ENCODE measurements at regions not wholly inside any gene's neighbourhood (a gene's known extent, or its start where the extent isn't known, plus 50 kb on each side); places are given as distances from the start of the nearest gene placed in this dataset.
A peak's percentile ranks its signal among the peaks of the same experiment; 100 is the strongest.

DNA sequence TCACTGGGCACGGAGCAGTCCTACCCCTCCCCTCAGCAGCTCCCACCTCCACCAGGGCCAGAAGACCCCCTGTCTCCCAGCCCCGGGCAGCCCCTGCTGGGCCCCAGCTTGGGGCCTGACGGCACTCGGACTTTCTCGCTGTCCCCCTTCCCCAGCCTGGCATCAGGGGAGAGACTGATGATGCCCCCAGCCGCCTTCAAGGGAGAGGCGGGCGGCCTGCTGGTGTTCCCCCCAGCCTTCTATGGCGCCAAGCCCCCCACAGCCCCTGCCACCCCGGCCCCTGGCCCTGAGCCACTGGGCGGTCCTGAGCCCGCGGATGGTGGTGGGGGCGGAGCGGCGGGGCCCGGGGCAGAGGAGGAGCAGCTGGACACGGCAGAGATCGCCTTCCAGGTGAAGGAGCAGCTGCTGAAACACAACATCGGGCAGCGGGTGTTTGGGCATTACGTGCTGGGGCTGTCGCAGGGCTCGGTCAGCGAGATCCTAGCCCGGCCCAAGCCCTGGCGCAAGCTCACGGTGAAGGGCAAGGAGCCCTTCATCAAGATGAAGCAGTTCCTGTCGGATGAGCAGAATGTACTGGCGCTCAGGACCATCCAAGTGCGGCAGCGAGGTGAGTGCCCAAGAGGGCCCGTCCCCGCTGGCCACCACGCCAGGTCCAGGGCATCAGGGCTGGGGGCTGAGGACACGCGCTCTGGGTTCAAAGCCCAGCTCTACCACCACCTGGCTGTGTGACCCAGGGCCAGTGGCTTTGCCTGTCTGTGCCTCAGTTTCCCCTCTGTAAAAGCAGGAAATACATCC lies 58.6 kb downstream of the PHETA1 start:
- Mint-ChIP-seq H3K4me3 (no peak overlapping the region), H3K9me3 (peaks cover 5% of the 10 kb centered on the region)

GRCh38 chr12:111309584-111309983 lies 59.3 kb downstream of the PHETA1 start:
- H3K27me3 Mint-ChIP-seq, result peaks cover 7 to 13% of the 10 kb centered on the region in 2 donors
- peaks cover 4 to 5% of the 10 kb centered on the region in 2 donors for H3K4me1 Mint-ChIP-seq (ENCODE audit: low read depth in 2 of 2)
- no peak overlapping the region for H3K27ac Mint-ChIP-seq
- peaks cover 14% of the 10 kb centered on the region for H3K36me3 Mint-ChIP-seq
- H3K4me3 Mint-ChIP-seq, result no peak overlapping the region
- ATAC-seq (no peak), DNase-seq (ENCODE audit: low spot score) (no peak)
- peaks cover 10% of the 10 kb centered on the region for H3K9me3 Mint-ChIP-seq

More for the DNA sequence above, 58.6 kb downstream of the PHETA1 start:
- Mint-ChIP-seq H3K36me3 (peaks cover 7% of the 10 kb centered on the region), H3K27me3 (peaks cover 7 to 13% of the 10 kb centered on the region in 2 donors), H3K27ac (no peak overlapping the region), H3K4me1 (ENCODE audit: low read depth in 2 of 2) (peaks cover 4 to 5% of the 10 kb centered on the region in 2 donors)
- DNase-seq (ENCODE audit: low spot score) (no peak), ATAC-seq (peak in 1 of 2 donors; percentile 18)

GRCh38 chr12:111308473-111308872 lies 60.4 kb downstream of the PHETA1 start:
- Mint-ChIP-seq H3K36me3 (peaks cover 19% of the 10 kb centered on the region), H3K27ac (no peak overlapping the region), H3K9me3 (peaks cover 10% of the 10 kb centered on the region), H3K4me1 (ENCODE audit: low read depth in 2 of 2) (peaks cover 0 to 5% of the 10 kb centered on the region in 2 donors), H3K27me3 (peaks cover 4 to 13% of the 10 kb centered on the region in 2 donors), H3K4me3 (no peak overlapping the region)
- ATAC-seq (peak in 1 of 2 donors; percentile 7), DNase-seq (ENCODE audit: low spot score) (no peak)

DNA sequence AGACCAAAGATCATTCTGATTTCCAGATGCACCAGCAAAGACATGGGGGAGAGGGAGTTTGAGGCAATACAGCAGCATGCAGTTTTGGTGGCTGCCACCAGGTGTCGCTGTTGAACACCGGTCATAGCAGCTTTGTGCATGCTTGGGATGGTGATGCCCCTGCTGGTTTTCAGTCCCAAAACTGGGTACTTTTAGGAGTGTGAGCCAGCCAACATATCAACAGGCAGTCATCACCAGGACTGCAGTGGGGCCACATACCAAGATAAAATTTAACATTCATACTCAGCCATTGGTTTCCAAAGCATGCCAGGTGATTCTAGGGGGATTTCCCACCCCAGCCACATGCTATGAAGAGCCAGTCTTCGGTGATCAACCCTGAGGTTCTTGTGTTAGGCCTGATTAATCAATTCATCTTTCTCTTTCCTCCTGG lies 64.2 kb downstream of the PHETA1 start:
- Mint-ChIP-seq H3K36me3 (peaks cover 19% of the 10 kb centered on the region), H3K4me3 (no peak overlapping the region), H3K27ac (no peak overlapping the region), H3K9me3 (peaks cover 10% of the 10 kb centered on the region), H3K27me3 (peaks cover 2 to 10% of the 10 kb centered on the region in 2 donors), H3K4me1 (ENCODE audit: low read depth in 2 of 2) (peaks cover 0 to 3% of the 10 kb centered on the region in 2 donors)
- ATAC-seq (no peak), DNase-seq (ENCODE audit: low spot score) (no peak)

DNA sequence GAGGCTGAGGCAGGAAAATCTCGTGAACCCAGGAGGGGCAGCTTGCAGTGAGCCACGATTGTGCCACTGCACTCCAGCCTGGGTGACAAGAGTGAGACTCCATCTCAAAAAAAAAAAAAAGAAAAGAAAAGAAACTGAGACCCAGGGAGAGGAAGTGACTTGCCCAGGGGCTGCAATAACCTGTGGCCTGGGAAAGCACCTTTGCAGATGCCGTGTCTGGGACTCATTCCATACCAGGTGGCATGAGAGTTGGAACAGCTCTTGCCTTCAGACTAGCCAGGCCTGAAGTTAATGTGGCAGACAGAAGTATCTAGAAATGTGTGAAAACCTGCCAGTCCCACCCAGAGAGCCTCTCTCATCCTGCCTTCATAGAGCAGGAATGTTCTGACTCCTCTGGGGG lies 65.4 kb downstream of the PHETA1 start:
- H3K27me3 Mint-ChIP-seq, result peaks cover 0 to 5% of the 10 kb centered on the region in 2 donors
- peaks cover 19% of the 10 kb centered on the region for H3K36me3 Mint-ChIP-seq
- peaks cover 10% of the 10 kb centered on the region for H3K9me3 Mint-ChIP-seq
- ATAC-seq, result no peak
- no peak for DNase-seq (ENCODE audit: low spot score)
- H3K4me1 Mint-ChIP-seq (ENCODE audit: low read depth in 2 of 2), result no peaks in the 10 kb centered on the region
- H3K4me3 Mint-ChIP-seq, result no peak overlapping the region
- no peak overlapping the region for H3K27ac Mint-ChIP-seq

GRCh38 chr12:111298582-111299436 lies 70.1 kb downstream of the PHETA1 start:
- Mint-ChIP-seq H3K27ac (no peak overlapping the region), H3K9me3 (no peaks in the 10 kb centered on the region), H3K27me3 (peaks cover 0 to 2% of the 10 kb centered on the region in 2 donors), H3K4me3 (no peak overlapping the region), H3K36me3 (no peaks in the 10 kb centered on the region), H3K4me1 (ENCODE audit: low read depth in 2 of 2) (peaks cover 0 to 3% of the 10 kb centered on the region in 2 donors)
- ATAC-seq (peak in 1 of 2 donors; percentile 18), DNase-seq (ENCODE audit: low spot score) (no peak)

DNA sequence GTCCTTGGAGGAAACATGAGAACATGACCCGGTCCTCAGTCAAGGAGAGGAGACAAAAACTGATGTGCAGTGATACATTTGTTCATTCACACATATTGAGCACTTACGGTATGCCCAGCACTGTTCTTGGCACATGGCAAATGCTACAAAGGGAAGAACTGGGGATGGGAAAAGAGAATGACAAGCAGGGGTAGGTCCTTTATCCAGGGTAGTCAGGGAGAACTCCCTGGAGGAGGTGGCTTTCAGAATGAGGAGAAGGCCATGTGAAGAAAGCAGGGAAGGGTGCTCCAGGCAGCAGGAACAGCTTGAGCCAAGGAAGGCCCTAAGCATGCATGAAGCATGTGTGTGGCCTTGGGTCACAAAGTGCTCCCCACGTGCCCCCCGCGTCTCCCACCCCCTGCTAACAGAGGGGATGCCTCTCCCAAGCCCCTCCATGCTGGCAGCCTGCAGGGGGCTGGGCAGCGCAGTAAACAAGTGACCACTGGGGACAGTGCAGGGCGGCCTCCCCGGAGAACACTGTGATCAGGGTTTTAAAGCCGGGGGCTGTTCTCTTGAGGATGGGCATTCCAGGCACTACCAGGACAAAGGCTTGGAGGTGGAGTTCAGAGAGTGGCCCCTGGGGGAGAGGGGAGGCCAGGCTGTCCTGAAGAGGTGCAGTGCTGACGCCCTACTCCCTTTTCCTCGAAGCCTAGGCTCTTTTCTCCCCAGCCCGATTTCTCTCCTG lies 71.0 kb downstream of the PHETA1 start:
- Mint-ChIP-seq H3K9me3 (no peaks in the 10 kb centered on the region), H3K4me1 (ENCODE audit: low read depth in 2 of 2) (peaks cover 0 to 3% of the 10 kb centered on the region in 2 donors), H3K4me3 (no peak overlapping the region), H3K27me3 (peaks cover 0 to 2% of the 10 kb centered on the region in 2 donors), H3K36me3 (no peaks in the 10 kb centered on the region), H3K27ac (no peak overlapping the region)
- no peak for DNase-seq (ENCODE audit: low spot score)
- ATAC-seq, result peak in 1 of 2 donors; percentile 22

GRCh38 chr12:111296906-111297463 lies 71.9 kb downstream of the PHETA1 start:
- Mint-ChIP-seq H3K4me1 (ENCODE audit: low read depth in 2 of 2) (peaks cover 0 to 3% of the 10 kb centered on the region in 2 donors), H3K36me3 (no peaks in the 10 kb centered on the region), H3K9me3 (no peaks in the 10 kb centered on the region), H3K4me3 (no peak overlapping the region), H3K27me3 (peaks cover 0 to 2% of the 10 kb centered on the region in 2 donors), H3K27ac (peak overlapping the region in 1 of 2 donors; percentile 58)
- ATAC-seq, result no peak
- DNase-seq (ENCODE audit: low spot score), result no peak

DNA sequence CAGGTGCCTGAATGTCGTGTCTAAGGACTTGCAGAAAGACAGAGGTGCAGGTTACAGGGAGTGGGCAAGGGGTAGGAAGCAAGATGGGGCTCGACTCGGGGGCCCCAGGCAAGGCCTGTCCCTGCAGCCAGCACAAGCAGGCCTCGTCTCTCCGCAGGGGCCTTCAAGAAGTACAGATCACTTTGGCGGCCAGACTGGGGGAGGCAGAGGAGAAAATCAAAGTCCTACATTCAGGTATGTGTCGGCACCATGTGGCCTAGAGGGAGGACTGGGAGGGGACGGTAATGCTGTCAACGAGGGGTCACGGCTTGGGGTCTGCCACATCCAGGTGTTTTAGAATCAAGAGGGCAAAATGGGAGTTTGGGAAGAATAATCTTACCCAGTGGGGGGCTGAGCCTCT lies 73.7 kb downstream of the PHETA1 start:
- Mint-ChIP-seq H3K4me3 (no peak overlapping the region), H3K27ac (no peak overlapping the region), H3K4me1 (ENCODE audit: low read depth in 2 of 2) (peaks cover 0 to 3% of the 10 kb centered on the region in 2 donors), H3K9me3 (no peaks in the 10 kb centered on the region), H3K27me3 (peaks cover 0 to 2% of the 10 kb centered on the region in 2 donors), H3K36me3 (no peaks in the 10 kb centered on the region)
- DNase-seq (ENCODE audit: low spot score) (no peak), ATAC-seq (no peak)

DNA sequence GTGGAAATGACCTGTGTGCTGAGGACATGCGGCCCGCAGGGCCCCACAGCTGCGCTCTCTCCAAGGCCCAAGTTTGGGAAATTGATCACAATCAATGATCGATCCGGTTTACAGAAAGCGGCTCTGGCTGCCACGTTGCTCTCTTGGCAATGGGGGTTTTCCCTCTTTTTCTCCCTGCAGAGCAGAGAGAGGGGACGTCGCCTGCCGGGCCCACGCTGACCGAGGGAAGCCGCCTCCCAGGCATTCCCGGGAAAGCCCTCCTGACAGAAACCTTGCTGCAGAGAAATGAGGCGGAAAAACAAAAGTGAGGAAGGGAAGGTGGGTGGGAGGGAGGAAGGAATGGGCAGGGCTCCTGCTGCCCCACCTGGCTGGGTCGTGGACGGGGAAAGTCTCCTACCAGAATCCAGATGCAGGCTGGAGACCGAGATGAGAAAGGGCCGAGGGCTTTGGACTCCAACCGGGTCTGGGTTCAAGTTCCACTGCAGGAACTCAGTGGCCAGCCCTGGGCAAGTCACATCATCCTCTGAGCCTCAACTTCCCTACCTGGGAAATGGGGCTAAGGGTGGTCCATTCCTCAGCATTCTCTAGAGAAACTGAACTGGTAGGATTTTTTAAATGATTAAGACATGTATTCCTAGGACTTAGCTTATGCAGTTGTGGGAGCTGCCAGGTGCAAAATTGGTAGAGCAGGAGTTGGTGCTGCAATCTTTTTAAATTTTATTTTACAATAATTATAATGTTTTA lies 75.5 kb downstream of the PHETA1 start:
- Mint-ChIP-seq H3K36me3 (no peaks in the 10 kb centered on the region), H3K4me3 (no peak overlapping the region), H3K9me3 (no peaks in the 10 kb centered on the region), H3K27ac (no peak overlapping the region), H3K4me1 (ENCODE audit: low read depth in 2 of 2) (peaks cover 0 to 3% of the 10 kb centered on the region in 2 donors), H3K27me3 (peaks cover 5% of the 10 kb centered on the region in 2 donors)
- ATAC-seq, result no peak
- no peak for DNase-seq (ENCODE audit: low spot score)

DNA sequence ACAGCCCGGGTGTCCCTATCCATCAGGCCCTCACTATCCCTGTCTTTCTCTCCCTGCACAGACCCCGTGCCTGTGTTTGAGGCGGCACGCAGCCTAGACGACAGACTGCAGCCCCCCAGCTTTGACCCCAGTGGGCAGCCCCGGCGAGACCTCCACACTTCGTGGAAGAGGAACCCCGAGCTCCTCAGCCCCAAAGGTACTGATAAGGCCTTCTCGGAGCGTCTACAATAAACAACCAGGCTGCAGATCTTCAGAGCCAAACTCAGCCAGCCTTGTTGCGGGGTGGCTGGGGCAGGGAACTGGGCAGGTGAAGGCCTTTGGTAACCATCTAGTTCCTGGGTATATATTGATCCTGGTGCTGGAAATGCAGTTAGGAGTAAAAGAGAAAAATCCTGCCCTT lies 77.5 kb downstream of the PHETA1 start:
- no peak overlapping the region for H3K4me3 Mint-ChIP-seq
- ATAC-seq, result no peak
- no peaks in the 10 kb centered on the region for H3K9me3 Mint-ChIP-seq
- no peak for DNase-seq (ENCODE audit: low spot score)
- H3K36me3 Mint-ChIP-seq, result no peaks in the 10 kb centered on the region
- peaks cover 3 to 5% of the 10 kb centered on the region in 2 donors for H3K27me3 Mint-ChIP-seq
- H3K27ac Mint-ChIP-seq, result no peak overlapping the region
- no peaks in the 10 kb centered on the region for H3K4me1 Mint-ChIP-seq (ENCODE audit: low read depth in 2 of 2)

DNA sequence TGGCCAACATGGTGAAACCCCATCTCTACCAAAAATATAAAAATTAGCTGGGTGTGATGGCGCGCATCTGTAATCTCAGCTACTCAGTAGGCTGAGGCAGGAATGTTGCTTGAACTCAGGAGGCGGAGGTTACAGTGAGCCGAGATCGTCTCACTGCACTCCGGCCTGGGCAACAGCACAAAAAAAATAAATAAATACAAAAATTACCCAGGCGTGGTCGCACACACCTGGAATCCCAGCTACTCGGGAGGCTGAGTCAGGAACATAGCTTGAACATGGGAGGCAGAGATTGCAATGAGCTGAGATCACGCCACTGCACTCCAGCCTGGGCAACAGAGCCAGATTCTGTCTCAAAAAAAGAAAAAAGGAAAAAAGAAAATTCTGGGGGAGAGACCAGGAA lies 80.1 kb downstream of the PHETA1 start:
- no peak for DNase-seq (ENCODE audit: low spot score)
- H3K4me1 Mint-ChIP-seq (ENCODE audit: low read depth in 2 of 2), result no peaks in the 10 kb centered on the region
- H3K9me3 Mint-ChIP-seq, result no peaks in the 10 kb centered on the region
- H3K36me3 Mint-ChIP-seq, result no peaks in the 10 kb centered on the region
- no peak for ATAC-seq
- no peak overlapping the region for H3K27ac Mint-ChIP-seq
- H3K27me3 Mint-ChIP-seq, result peaks cover 8 to 10% of the 10 kb centered on the region in 2 donors
- no peak overlapping the region for H3K4me3 Mint-ChIP-seq
